OCI-LY1 (cell line): ENCODE measurements at regions not wholly inside any gene's neighbourhood (a gene's known extent, or its start where the extent isn't known, plus 50 kb on each side); places are given as distances from the start of the nearest gene placed in this dataset.

ENCODE experiments used
- H2AFZ ChIP-seq: fragments of 200-600 bp; sonication (generic), shearing (Covaris generic); 2 replicates; pipeline ENCODE4 v1.6.0; 2014; ENCODE audit warnings: antibody characterized with exemption, mild to moderate bottlenecking, low read length
- H3F3A ChIP-seq: fragments of 200-600 bp; sonication (generic), shearing (Covaris generic); 2 replicates; pipeline ENCODE4 v1.6.0; 2014; ENCODE audit warnings: mild to moderate bottlenecking, antibody characterized with exemption, low read length, moderate library complexity; ENCODE audit not compliant: insufficient read depth
- H3K27ac ChIP-seq: fragments of 200-600 bp; sonication (generic); 2 replicates; pipeline ENCODE4 v1.5.1; 2014; ENCODE audit warnings: low read length, mixed run types, mild to moderate bottlenecking, low read depth; ENCODE audit not compliant: poor library complexity, severe bottlenecking
- H3K27me3 ChIP-seq: fragments of 200-600 bp; sonication (generic); 2 replicates; pipeline ENCODE4 v1.6.0; 2014; ENCODE audit warnings: antibody characterized with exemption, mild to moderate bottlenecking, low read length, moderate library complexity; ENCODE audit not compliant: insufficient read depth
- H3K36me3 ChIP-seq: fragments of 200-600 bp; sonication (generic); 2 replicates; pipeline ENCODE4 v1.6.1; 2014; ENCODE audit warnings: mild to moderate bottlenecking, antibody characterized with exemption, low read length, moderate library complexity, mixed read lengths; ENCODE audit not compliant: insufficient read depth
- H3K4me1 ChIP-seq: fragments of 200-600 bp; sonication (generic); 2 replicates; pipeline ENCODE4 v1.5.1; 2014; ENCODE audit warnings: mild to moderate bottlenecking, low read length, moderate library complexity; ENCODE audit not compliant: insufficient read depth, severe bottlenecking
- H3K4me2 ChIP-seq: fragments of 200-600 bp; sonication (generic), shearing (Covaris generic); 2 replicates; pipeline ENCODE4 v1.6.1; 2014; ENCODE audit warnings: low read length
- H3K4me3 ChIP-seq: fragments of 200-600 bp; sonication (generic); 2 replicates; pipeline ENCODE4 v1.5.1; 2014; ENCODE audit warnings: low read length, low read depth, mild to moderate bottlenecking, mixed read lengths; ENCODE audit not compliant: poor library complexity, severe bottlenecking
- H3K79me2 ChIP-seq: fragments of 200-600 bp; shearing (Covaris generic); 2 replicates; pipeline ENCODE4 v1.6.1; 2016; ENCODE audit warnings: mixed run types, low read length, mixed read lengths; ENCODE audit not compliant: insufficient read depth
- H3K9ac ChIP-seq: fragments of 200-600 bp; sonication (generic), shearing (Covaris generic); 2 replicates; pipeline ENCODE4 v1.6.1; 2014; ENCODE audit warnings: mild to moderate bottlenecking, low read length, mixed read lengths
- H3K9me2 ChIP-seq: fragments of 200-600 bp; sonication (generic), shearing (Covaris generic); 2 replicates; pipeline ENCODE4 v1.6.1; 2014; ENCODE audit warnings: low read depth, mild to moderate bottlenecking, low read length, mixed read lengths
- H3K9me3 ChIP-seq: fragments of 200-600 bp; shearing (Covaris generic); 2 replicates; pipeline ENCODE4 v1.6.1; 2014; ENCODE audit warnings: low read length, mixed read lengths
- H4K20me1 ChIP-seq: fragments of 200-600 bp; sonication (generic), shearing (Covaris generic); 2 replicates; pipeline ENCODE4 v1.6.0; 2016; ENCODE audit warnings: mild to moderate bottlenecking, low read length; ENCODE audit not compliant: insufficient read depth
- EZH2 ChIP-seq: fragments of 200-600 bp; sonication (generic), shearing (Covaris generic); IDR thresholded peaks from 2 replicates; pipeline ENCODE4 v1.8.0; 2017; ENCODE audit warnings: borderline replicate concordance, mixed run types, mild to moderate bottlenecking, antibody characterized with exemption, low read length, moderate library complexity, mixed read lengths
- TF ChIP-seq, protein P1 (sequence below): fragments of 200-600 bp; sonication (generic), shearing (Covaris generic); IDR thresholded peaks from 2 replicates; pipeline ENCODE4 v1.5.1; 2017; ENCODE audit warnings: mild to moderate bottlenecking, antibody characterized with exemption, low read length, moderate library complexity, mixed read lengths

DNA sequence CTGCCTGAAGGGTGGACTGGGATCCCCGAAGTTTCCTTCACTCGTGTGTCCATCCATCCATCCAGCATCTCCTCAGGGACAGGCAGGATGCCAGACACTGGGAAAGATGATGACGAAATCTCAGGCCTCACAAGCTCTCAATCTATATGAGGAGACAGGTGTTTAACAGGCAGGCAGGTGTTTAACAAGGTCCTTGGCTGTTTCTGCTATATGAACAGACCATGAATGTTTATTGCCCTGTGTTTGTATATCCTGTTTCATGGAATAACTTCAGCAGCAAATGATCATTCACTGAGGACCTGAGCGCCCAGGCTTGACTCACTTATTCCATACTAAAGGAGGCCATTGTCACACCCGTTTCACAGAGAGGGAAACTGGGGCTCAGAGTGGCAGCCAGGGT, 685.8 kb upstream of the HS6ST1 start:
- Histone ChIP-seq H4K20me1 (no peaks in the 10 kb centered on the region), H3K27me3 (no peaks in the 10 kb centered on the region), H3F3A (no peaks in the 10 kb centered on the region), H2AFZ (no peak overlapping the region), H3K79me2 (no peaks in the 10 kb centered on the region), H3K9me2 (no peaks in the 10 kb centered on the region), H3K4me2 (no peak overlapping the region), H3K9ac (no peak overlapping the region), H3K27ac (no peak overlapping the region), H3K36me3 (no peaks in the 10 kb centered on the region), H3K4me1 (no peaks in the 10 kb centered on the region), H3K4me3 (no peak overlapping the region), H3K9me3 (no peaks in the 10 kb centered on the region)
- TF ChIP-seq, protein P1, sequence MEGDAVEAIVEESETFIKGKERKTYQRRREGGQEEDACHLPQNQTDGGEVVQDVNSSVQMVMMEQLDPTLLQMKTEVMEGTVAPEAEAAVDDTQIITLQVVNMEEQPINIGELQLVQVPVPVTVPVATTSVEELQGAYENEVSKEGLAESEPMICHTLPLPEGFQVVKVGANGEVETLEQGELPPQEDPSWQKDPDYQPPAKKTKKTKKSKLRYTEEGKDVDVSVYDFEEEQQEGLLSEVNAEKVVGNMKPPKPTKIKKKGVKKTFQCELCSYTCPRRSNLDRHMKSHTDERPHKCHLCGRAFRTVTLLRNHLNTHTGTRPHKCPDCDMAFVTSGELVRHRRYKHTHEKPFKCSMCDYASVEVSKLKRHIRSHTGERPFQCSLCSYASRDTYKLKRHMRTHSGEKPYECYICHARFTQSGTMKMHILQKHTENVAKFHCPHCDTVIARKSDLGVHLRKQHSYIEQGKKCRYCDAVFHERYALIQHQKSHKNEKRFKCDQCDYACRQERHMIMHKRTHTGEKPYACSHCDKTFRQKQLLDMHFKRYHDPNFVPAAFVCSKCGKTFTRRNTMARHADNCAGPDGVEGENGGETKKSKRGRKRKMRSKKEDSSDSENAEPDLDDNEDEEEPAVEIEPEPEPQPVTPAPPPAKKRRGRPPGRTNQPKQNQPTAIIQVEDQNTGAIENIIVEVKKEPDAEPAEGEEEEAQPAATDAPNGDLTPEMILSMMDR = no peak
- TF ChIP-seq EZH2 = no peak

DNA sequence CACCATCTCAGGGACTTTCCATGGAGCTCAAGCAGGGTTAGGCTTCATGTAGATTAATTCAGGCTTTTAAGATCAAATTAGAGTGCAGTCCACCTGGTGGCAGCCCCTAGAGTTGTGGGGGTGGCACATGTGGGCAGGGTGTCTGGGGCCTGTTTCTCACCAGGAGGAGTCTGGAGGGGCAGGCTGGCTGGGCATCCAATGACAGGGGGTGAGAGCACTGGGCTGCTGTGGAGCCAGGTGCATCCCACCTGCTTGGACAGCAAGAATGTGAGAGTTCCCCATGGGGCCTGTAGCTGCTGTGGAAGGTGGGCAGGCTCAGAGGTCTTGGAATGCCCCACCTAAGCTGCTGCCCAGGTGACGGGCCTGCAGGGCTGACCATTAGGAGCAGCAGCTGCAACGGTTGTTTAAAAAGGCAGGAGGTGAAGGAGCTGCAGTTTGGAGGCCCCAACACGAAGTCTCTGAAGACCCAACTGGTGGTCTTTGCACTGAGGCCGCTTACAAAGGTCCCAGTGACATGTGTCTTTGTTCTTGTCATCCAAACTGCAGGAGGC, 686.3 kb upstream of the HS6ST1 start:
- no peaks in the 10 kb centered on the region for H3K9me2 ChIP-seq
- no peak overlapping the region for H3K9ac ChIP-seq
- no peaks in the 10 kb centered on the region for H3K36me3 ChIP-seq
- no peaks in the 10 kb centered on the region for H3F3A ChIP-seq
- H3K4me3 ChIP-seq = no peak overlapping the region
- H2AFZ ChIP-seq = no peak overlapping the region
- H3K27me3 ChIP-seq = no peaks in the 10 kb centered on the region
- H4K20me1 ChIP-seq = no peaks in the 10 kb centered on the region
- H3K4me1 ChIP-seq = no peaks in the 10 kb centered on the region
- no peak overlapping the region for H3K27ac ChIP-seq
- H3K4me2 ChIP-seq = no peak overlapping the region
- no peaks in the 10 kb centered on the region for H3K79me2 ChIP-seq
- no peaks in the 10 kb centered on the region for H3K9me3 ChIP-seq
- TF ChIP-seq, protein P1 = no peak
- no peak for TF ChIP-seq EZH2

DNA sequence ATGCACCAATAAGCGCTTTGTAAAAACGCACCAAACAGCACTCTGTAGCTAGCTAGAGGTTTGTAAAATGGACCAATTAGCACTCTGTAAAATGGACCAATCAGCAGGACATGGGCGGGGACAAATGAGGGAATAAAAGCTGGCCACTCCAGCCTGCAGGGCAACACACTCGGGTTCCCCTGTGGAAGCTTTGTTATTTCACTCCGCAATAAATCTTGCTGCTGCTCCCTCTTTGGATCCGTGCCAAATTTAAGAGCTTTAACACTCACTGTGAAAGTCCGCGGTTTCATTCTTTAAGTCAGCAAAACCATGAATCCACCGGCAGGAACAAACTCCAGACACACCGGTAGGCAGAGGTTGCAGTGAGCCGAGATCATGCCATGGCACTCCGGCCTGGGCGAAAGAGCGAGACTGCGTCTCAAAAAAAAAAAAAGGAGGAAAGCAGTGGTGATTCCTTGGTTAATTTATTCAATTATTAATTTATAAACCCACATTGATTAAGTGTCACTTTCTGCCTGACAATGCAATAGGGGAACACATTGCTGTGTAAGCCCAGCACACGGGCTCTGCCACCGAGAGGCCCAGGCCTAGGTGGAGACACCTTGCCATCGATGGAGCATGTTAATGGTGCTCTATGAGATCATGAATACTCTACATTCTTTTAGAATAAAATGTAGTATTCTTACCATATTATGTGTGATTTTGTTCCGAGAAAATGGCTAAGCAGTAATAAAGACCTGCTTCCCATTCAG, 687.6 kb upstream of the HS6ST1 start:
- Histone ChIP-seq H3K9ac (no peak overlapping the region), H3K4me1 (no peaks in the 10 kb centered on the region)

More for the DNA sequence above, 687.6 kb upstream of the HS6ST1 start:
- no peaks in the 10 kb centered on the region for H4K20me1 ChIP-seq
- H3K79me2 ChIP-seq = no peaks in the 10 kb centered on the region
- no peak overlapping the region for H3K4me2 ChIP-seq
- no peak overlapping the region for H2AFZ ChIP-seq
- H3K36me3 ChIP-seq = no peaks in the 10 kb centered on the region
- H3K27ac ChIP-seq = no peak overlapping the region
- H3K9me3 ChIP-seq = no peaks in the 10 kb centered on the region
- no peaks in the 10 kb centered on the region for H3K9me2 ChIP-seq
- no peaks in the 10 kb centered on the region for H3K27me3 ChIP-seq
- H3F3A ChIP-seq = no peaks in the 10 kb centered on the region
- TF ChIP-seq, protein P1 = no peak
- TF ChIP-seq EZH2 = no peak
- H3K4me3 ChIP-seq = no peak overlapping the region
